ENCODE measurements at regions not wholly inside any gene's neighbourhood (a gene's known extent, or its start where the extent isn't known, plus 50 kb on each side); places are given as distances from the start of the nearest gene placed in this dataset.
"Not testable (repeated sequence)": the region's sequence is repeated elsewhere in the genome, so short reads cannot be mapped to it uniquely, and the experiment has no call there.

GRCh38 chr9:30078195-30078594 lies 2306.2 kb upstream of the ACO1 start:
- DNase-seq (ENCODE audit: low read depth, low spot score): no peak

- DNase-seq (ENCODE audit: low read depth, low spot score): no peak
Measured at GRCh38 chr9:30089428-30089827, 2295.0 kb upstream of the ACO1 start.

GRCh38 chr9:30103647-30104394 lies 2280.6 kb upstream of the ACO1 start:
- DNase-seq (ENCODE audit: low read depth, low spot score): no peak

- not testable (repeated sequence) for DNase-seq (ENCODE audit: low read depth, low spot score)
Measured at GRCh38 chr9:30107134-30107533, 2277.3 kb upstream of the ACO1 start.

GRCh38 chr9:30116673-30117217 lies 2267.7 kb upstream of the ACO1 start:
- DNase-seq (ENCODE audit: low read depth, low spot score): no peak

- DNase-seq (ENCODE audit: low read depth, low spot score): no peak
Measured at GRCh38 chr9:30120666-30121065, 2263.8 kb upstream of the ACO1 start.

- no peak for DNase-seq (ENCODE audit: low read depth, low spot score)
Measured at GRCh38 chr9:30121611-30122010, 2262.8 kb upstream of the ACO1 start.

- DNase-seq (ENCODE audit: low read depth, low spot score): no peak
Measured at GRCh38 chr9:30125881-30126280, 2258.6 kb upstream of the ACO1 start.

GRCh38 chr9:30127371-30127770 lies 2257.1 kb upstream of the ACO1 start:
- no peak for DNase-seq (ENCODE audit: low read depth, low spot score)

GRCh38 chr9:30140407-30140806 lies 2244.0 kb upstream of the ACO1 start:
- no peak for DNase-seq (ENCODE audit: low read depth, low spot score)

- no peak for DNase-seq (ENCODE audit: low read depth, low spot score)
Measured at GRCh38 chr9:30160570-30160969, 2223.9 kb upstream of the ACO1 start.

GRCh38 chr9:30172206-30172605 lies 2212.2 kb upstream of the ACO1 start:
- DNase-seq (ENCODE audit: low read depth, low spot score): no peak

- no peak for DNase-seq (ENCODE audit: low read depth, low spot score)
Measured at GRCh38 chr9:30178610-30179009, 2205.8 kb upstream of the ACO1 start.

- no peak for DNase-seq (ENCODE audit: low read depth, low spot score)
Measured at GRCh38 chr9:30193421-30193820, 2191.0 kb upstream of the ACO1 start.

GRCh38 chr9:30196941-30197340 lies 2187.5 kb upstream of the ACO1 start:
- no peak for DNase-seq (ENCODE audit: low read depth, low spot score)

GRCh38 chr9:30197453-30197852 lies 2187.0 kb upstream of the ACO1 start:
- DNase-seq (ENCODE audit: low read depth, low spot score): no peak

GRCh38 chr9:30197954-30198353 lies 2186.5 kb upstream of the ACO1 start:
- no peak for DNase-seq (ENCODE audit: low read depth, low spot score)

- DNase-seq (ENCODE audit: low read depth, low spot score): no peak
Measured at GRCh38 chr9:30198463-30199309, 2185.8 kb upstream of the ACO1 start.

- no peak for DNase-seq (ENCODE audit: low read depth, low spot score)
Measured at GRCh38 chr9:30201024-30201423, 2183.4 kb upstream of the ACO1 start.

- DNase-seq (ENCODE audit: low read depth, low spot score): no peak
Measured at GRCh38 chr9:30235068-30235467, 2149.4 kb upstream of the ACO1 start.

- DNase-seq (ENCODE audit: low read depth, low spot score): no peak
Measured at GRCh38 chr9:30235564-30235963, 2148.9 kb upstream of the ACO1 start.

GRCh38 chr9:30239878-30240277 lies 2144.6 kb upstream of the ACO1 start:
- no peak for DNase-seq (ENCODE audit: low read depth, low spot score)

GRCh38 chr9:30243467-30243866 lies 2141.0 kb upstream of the ACO1 start:
- no peak for DNase-seq (ENCODE audit: low read depth, low spot score)
